IPS DF 6.9 (cell line): ENCODE measurements at regions not wholly inside any gene's neighbourhood (a gene's known extent, or its start where the extent isn't known, plus 50 kb on each side); places are given as distances from the start of the nearest gene placed in this dataset.

Experiments used
- DNase-seq: peaks from one replicate; pipeline ENCODE4 v3.0.0-alpha.2; 2013; ENCODE audit warnings: low read depth, low spot score
- H3K27ac ChIP-seq: one replicate; pipeline ENCODE4 v1.5.1; 2013; ENCODE audit warnings: low read length, control low read depth
- H3K27me3 ChIP-seq: 2 replicates; pipeline ENCODE4 v1.6.1; 2013; ENCODE audit warnings: mild to moderate bottlenecking, low read length; ENCODE audit not compliant: control insufficient read depth, insufficient read depth
- H3K36me3 ChIP-seq: 2 replicates; pipeline ENCODE4 v1.6.1; 2013; ENCODE audit warnings: low read length; ENCODE audit not compliant: control insufficient read depth, insufficient read depth
- H3K4me1 ChIP-seq: 2 replicates; pipeline ENCODE4 v1.6.1; 2013; ENCODE audit warnings: low read length; ENCODE audit not compliant: control insufficient read depth, insufficient read depth
- H3K4me3 ChIP-seq: 2 replicates; pipeline ENCODE4 v1.5.1; 2013; ENCODE audit warnings: mild to moderate bottlenecking, low read length
- H3K9me3 ChIP-seq: 2 replicates; pipeline ENCODE4 v1.6.1; 2013; ENCODE audit warnings: low read length, inconsistent platforms; ENCODE audit not compliant: control insufficient read depth, insufficient read depth
- WGBS: extraction: QIAGEN DNeasy Blood & Tissue Kit; methylation state at CpG from one replicate; pipeline ENCODE4 v1.1.7; 2013; ENCODE audit warnings: mixed read lengths, missing lambda C conversion rate; ENCODE audit not compliant: insufficient read length, insufficient coverage; 5-methylcytosine and 5-hydroxymethylcytosine counted together

GRCh38 chr10:113301342-113301984 is 251.4 kb upstream of the HABP2 start:
- no CpG with 5 or more reads among the region's 7 CpGs for WGBS
- Histone ChIP-seq H3K27ac (no peak overlapping the region), H3K27me3 (no peaks in the 10 kb centered on the region), H3K4me3 (no peak overlapping the region), H3K4me1 (no peaks in the 10 kb centered on the region), H3K36me3 (no peaks in the 10 kb centered on the region), H3K9me3 (no peaks in the 10 kb centered on the region)
- DNase-seq, result no peak

- no peaks in the 10 kb centered on the region for H3K9me3 ChIP-seq
- no peaks in the 10 kb centered on the region for H3K27me3 ChIP-seq
- no peak overlapping the region for H3K4me3 ChIP-seq
- H3K27ac ChIP-seq, result no peak overlapping the region
- H3K36me3 ChIP-seq, result no peaks in the 10 kb centered on the region
- no peaks in the 10 kb centered on the region for H3K4me1 ChIP-seq
- no peak for DNase-seq
- no CpG with 5 or more reads among the region's 3 CpGs for WGBS
Measured at GRCh38 chr10:113302062-113302461, 250.8 kb upstream of the HABP2 start.

- H3K27me3 ChIP-seq, result no peaks in the 10 kb centered on the region
- H3K4me3 ChIP-seq, result no peak overlapping the region
- no peaks in the 10 kb centered on the region for H3K9me3 ChIP-seq
- H3K36me3 ChIP-seq, result no peaks in the 10 kb centered on the region
- no peak overlapping the region for H3K27ac ChIP-seq
- no peaks in the 10 kb centered on the region for H3K4me1 ChIP-seq
- DNase-seq, result no peak
- WGBS, result no CpG with 5 or more reads among the region's 7 CpGs
Measured at GRCh38 chr10:113303544-113304146, 249.2 kb upstream of the HABP2 start.

GRCh38 chr10:113304726-113305125 is 248.1 kb upstream of the HABP2 start:
- no CpG with 5 or more reads among the region's 5 CpGs for WGBS
- no peak overlapping the region for H3K27ac ChIP-seq
- DNase-seq, result no peak
- H3K4me3 ChIP-seq, result no peak overlapping the region
- H3K4me1 ChIP-seq, result peaks cover 3% of the 10 kb centered on the region; the same call in 1 of the 2 replicates
- no peaks in the 10 kb centered on the region for H3K9me3 ChIP-seq
- no peaks in the 10 kb centered on the region for H3K36me3 ChIP-seq
- H3K27me3 ChIP-seq, result no peaks in the 10 kb centered on the region

- H3K4me1 ChIP-seq, result peaks cover 5% of the 10 kb centered on the region; the same call in 1 of the 2 replicates
Measured at GRCh38 chr10:113305871-113306270, 247.0 kb upstream of the HABP2 start.

GRCh38 chr10:113309791-113310190 is 243.1 kb upstream of the HABP2 start:
- Histone ChIP-seq H3K36me3 (no peaks in the 10 kb centered on the region), H3K27ac (no peak overlapping the region), H3K27me3 (no peaks in the 10 kb centered on the region), H3K4me3 (no peak overlapping the region), H3K4me1 (peaks cover 5% of the 10 kb centered on the region; the same call in 1 of the 2 replicates), H3K9me3 (no peaks in the 10 kb centered on the region)
- DNase-seq, result no peak
- WGBS, result no CpG with 5 or more reads among the region's 4 CpGs

More at GRCh38 chr10:113305871-113306270, 247.0 kb upstream of the HABP2 start:
- no peak overlapping the region for H3K27ac ChIP-seq
- no peak overlapping the region for H3K4me3 ChIP-seq
- no peaks in the 10 kb centered on the region for H3K36me3 ChIP-seq
- H3K9me3 ChIP-seq, result no peaks in the 10 kb centered on the region
- H3K27me3 ChIP-seq, result no peaks in the 10 kb centered on the region
- no peak for DNase-seq
- 100% methylated on average over 2 of the region's 5 CpGs for WGBS

- H3K27ac ChIP-seq, result no peak overlapping the region
Measured at GRCh38 chr10:113310347-113310746, 242.5 kb upstream of the HABP2 start.

GRCh38 chr10:113313048-113313602 is 239.7 kb upstream of the HABP2 start:
- H3K4me3 ChIP-seq, result no peak overlapping the region
- peaks cover 5% of the 10 kb centered on the region; the same call in 1 of the 2 replicates for H3K4me1 ChIP-seq
- H3K36me3 ChIP-seq, result no peaks in the 10 kb centered on the region
- no peak overlapping the region for H3K27ac ChIP-seq
- H3K27me3 ChIP-seq, result no peaks in the 10 kb centered on the region
- no peak for DNase-seq
- H3K9me3 ChIP-seq, result no peaks in the 10 kb centered on the region
- no CpG with 5 or more reads among the region's 5 CpGs for WGBS

More at GRCh38 chr10:113310347-113310746, 242.5 kb upstream of the HABP2 start:
- DNase-seq, result no peak
- no CpG with 5 or more reads among the region's 7 CpGs for WGBS
- H3K4me1 ChIP-seq, result peaks cover 5% of the 10 kb centered on the region; the same call in 1 of the 2 replicates
- no peaks in the 10 kb centered on the region for H3K27me3 ChIP-seq
- H3K36me3 ChIP-seq, result no peaks in the 10 kb centered on the region
- H3K4me3 ChIP-seq, result no peak overlapping the region
- no peaks in the 10 kb centered on the region for H3K9me3 ChIP-seq

GRCh38 chr10:113313722-113314121 is 239.1 kb upstream of the HABP2 start:
- Histone ChIP-seq H3K4me3 (no peak overlapping the region), H3K27me3 (no peaks in the 10 kb centered on the region), H3K27ac (no peak overlapping the region), H3K9me3 (no peaks in the 10 kb centered on the region), H3K4me1 (peaks cover 5% of the 10 kb centered on the region; the same call in 1 of the 2 replicates), H3K36me3 (no peaks in the 10 kb centered on the region)
- WGBS, result no CpG with 5 or more reads among the region's 4 CpGs
- no peak for DNase-seq

- H3K4me3 ChIP-seq, result no peak overlapping the region
Measured at GRCh38 chr10:113316506-113316905, 236.3 kb upstream of the HABP2 start.

More at GRCh38 chr10:113316506-113316905, 236.3 kb upstream of the HABP2 start:
- Histone ChIP-seq H3K27me3 (no peaks in the 10 kb centered on the region), H3K27ac (no peak overlapping the region), H3K9me3 (no peaks in the 10 kb centered on the region), H3K4me1 (no peaks in the 10 kb centered on the region), H3K36me3 (no peaks in the 10 kb centered on the region)
- WGBS, result no CpG with 5 or more reads among the region's 4 CpGs
- no peak for DNase-seq
